HUDEP-2 (cell line): ENCODE measurements at regions not wholly inside any gene's neighbourhood (a gene's known extent, or its start where the extent isn't known, plus 50 kb on each side); places are given as distances from the start of the nearest gene placed in this dataset.

Source experiments
- DNase-seq, 76 experiments: peaks; one replicate each; lab custom pipeline; 2025; ENCODE audit not compliant: unreplicated experiment in 76 of 76; lab: John Stamatoyannopoulos, UW

DNA sequence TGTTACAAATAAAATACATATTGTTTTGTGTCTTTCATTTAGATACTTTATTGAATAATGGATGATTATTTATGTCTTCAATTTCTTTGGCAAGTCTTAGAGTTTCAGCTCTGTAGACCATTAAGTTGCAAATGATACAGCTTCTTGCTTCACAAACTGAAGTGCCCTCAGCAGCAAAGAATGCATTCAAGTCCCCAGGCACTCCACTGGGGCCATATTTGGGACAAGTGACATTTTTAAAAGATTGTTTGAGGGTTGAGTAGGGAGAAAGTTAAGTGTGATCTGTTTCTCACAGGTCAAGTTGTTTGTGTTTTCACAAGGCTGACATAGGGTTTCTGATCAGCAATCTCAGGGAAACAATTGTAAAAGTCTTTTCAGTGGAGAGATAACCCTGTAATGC, 400.7 kb downstream of the PLA2G4A start:
- no peak for DNase-seq

DNA sequence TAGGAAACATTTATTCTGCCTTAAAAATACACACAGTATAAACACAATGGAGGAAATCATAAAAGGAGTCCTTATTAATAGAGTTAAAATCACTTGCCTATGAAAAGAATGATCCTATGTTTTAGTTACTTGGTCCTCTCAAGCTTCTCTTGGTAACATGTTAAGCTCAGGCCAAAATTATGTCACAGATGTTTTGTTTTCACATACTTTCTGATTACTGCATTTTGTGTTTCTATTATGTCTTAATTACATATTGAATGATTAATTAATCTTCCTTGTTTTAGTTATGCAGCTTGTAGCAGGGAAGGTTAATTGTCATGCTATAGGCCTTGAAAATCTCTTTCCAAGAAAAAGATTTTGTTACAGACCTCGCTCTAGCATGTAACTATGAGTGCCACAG, 406.0 kb downstream of the PLA2G4A start:
- DNase-seq: no peak

DNA sequence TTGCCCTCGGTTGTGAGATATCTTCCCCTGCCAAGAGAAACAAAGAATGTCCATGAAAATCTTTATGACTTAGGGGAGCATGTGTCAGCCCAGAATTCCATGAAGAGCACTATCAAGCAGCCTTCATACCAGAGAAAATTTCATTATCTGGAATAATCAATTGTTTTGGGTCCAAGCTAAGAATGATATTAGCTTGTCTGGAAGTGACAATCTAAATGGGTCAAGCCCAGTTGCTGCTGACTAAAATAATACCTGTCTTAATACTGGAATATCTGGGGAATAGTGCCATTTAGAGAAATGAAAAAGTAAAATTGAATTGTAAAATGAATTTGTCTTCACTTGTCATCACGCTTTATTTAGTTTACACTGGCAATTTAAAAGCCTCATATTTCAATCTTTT, 407.4 kb downstream of the PLA2G4A start:
- DNase-seq: no peak

DNA sequence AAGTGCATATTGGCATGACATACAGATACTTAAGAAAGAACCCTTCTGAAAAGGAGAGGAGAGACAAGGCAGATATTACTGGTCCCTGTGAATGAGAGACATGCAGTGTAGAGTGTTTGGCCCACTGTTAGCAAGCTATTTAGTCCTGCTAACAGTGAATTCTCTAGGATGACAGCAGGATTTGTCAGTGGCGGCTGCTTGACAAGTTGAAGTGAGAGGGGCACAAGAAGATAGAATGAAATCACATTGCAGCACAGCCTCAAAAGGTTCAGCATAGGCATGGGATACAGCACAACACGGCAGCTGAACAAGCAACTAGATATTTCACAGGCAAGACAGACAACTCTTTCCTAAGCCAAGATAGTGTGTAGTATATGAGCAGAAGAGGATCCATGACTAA, 407.9 kb downstream of the PLA2G4A start:
- DNase-seq: no peak

- DNase-seq: no peak
Observed at GRCh38 chr1:187237542-187237941, 408.8 kb downstream of the PLA2G4A start.

GRCh38 chr1:187241971-187242370, 413.2 kb downstream of the PLA2G4A start:
- DNase-seq: no peak

DNA sequence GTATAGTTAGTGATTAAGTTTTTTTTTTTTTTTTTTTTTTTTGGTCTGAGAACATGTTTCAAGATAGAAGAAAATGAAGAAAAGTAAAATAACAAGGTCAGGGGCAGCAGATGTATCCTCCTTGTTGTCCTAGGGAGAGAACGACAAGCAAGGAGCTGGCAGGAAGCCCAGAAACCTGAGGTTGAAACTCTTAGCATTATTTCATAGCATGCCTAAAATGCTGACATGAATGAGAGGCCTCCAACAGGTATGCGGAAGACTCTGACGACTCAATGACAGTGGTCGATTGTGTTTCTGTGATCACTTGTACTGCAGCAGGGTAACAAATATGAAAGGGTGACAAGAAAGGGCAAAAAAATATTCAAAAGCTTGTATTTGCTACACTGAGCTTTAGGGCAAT, 415.9 kb downstream of the PLA2G4A start:
- no peak for DNase-seq

- DNase-seq: no peak
Observed at GRCh38 chr1:187245201-187245600, 416.5 kb downstream of the PLA2G4A start.

DNA sequence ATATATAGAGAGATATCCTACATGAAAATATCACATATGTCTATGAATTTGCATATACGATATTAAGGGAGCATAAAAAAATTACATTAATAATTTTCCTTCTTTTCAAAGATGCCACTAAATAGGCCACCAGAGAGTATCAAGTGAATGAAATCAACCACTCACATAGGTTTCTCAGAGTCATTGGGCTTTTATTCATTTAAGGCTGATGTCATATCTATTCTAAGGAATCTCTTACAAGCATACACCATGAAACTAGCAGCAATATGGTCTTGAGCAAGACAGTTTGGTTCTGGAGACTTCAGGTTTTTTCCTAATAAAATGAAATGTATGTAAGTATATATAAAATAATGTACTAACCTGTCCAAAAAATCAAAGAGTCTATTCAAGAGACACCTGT, 420.4 kb downstream of the PLA2G4A start:
- no peak for DNase-seq

- no peak for DNase-seq
Observed at GRCh38 chr1:187252923-187253322, 424.2 kb downstream of the PLA2G4A start.

DNA sequence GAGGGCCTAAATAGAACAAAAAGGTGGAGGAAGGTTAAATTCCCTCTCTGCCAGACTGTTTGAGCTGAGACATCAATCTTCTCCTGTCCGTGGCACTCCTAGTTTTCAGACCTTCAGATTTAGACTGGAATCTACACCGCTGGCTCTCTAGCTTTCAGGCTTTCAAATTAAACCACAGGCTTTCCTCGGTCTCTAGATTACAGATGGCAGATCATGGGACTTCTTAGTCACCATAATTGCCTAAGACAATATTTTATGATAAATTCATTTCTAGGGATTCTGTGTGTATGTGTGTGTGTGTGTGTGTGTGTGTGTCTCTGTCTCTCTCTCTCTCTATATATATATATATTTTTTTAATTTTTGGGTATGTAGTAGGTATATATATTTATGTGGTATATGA, 428.7 kb downstream of the PLA2G4A start:
- DNase-seq: no peak

DNA sequence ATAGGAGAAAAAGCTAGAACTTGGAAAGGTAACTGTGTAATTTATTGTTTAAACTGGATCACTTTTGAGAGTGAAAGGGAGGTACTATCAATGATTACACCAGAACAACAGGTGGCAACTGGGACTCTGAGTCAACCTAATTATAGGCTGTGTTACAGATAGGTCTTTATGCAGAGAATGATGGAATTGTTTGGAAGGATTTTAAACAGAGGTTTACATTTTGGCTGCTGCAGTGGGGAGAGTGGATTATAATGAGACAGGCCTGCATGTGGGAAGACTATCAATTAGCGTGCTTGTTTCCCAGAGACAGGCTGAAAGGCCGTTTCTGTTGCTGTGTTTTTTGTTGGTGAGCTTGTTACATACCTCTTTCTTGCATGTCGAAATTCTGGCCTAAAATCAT, 432.9 kb downstream of the PLA2G4A start:
- DNase-seq: no peak

- no peak for DNase-seq
Observed at GRCh38 chr1:187262731-187263130, 434.0 kb downstream of the PLA2G4A start.

- DNase-seq: peak in 5 of 76 experiments; percentile 4 to 26 (median 11)
Observed at GRCh38 chr1:187264995-187265602, 436.4 kb downstream of the PLA2G4A start.

DNA sequence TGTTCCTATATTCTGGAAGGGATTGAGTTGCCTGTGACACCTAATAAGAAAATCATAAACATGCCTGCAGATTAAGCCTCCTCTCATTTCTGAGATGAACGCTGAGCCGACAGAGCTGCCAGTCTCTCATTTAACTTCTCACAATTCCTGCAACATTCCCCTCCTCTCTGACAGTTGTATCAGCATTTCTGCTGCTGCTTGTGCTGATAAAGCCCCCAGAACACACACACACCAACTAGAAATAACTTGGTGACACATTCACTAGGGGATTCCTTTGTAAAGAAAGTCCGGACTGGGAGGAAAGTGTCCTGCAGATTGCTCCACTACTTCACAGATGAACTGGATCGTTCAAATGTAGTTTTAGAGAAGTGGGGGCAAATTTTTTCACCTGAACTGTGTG, 437.3 kb downstream of the PLA2G4A start:
- no peak for DNase-seq

DNA sequence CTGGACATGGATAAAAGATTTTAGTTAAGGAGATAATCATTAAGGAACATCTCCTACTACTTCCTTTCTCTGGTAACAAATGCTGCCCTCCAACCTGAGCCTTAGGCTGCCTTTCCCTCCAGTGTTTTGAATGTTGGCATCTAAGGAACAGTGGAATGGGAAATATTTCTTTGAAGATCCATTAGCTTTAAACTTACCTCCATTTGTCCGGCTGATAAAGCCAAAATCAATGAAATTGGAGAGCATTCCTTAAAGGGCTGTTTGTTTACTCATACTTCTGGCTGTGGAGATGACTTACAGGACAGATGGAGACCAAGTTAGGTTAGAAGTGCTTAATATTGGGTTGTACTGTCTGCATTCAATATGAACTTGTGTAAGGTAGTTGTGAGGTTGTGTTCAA, 439.1 kb downstream of the PLA2G4A start:
- no peak for DNase-seq

DNA sequence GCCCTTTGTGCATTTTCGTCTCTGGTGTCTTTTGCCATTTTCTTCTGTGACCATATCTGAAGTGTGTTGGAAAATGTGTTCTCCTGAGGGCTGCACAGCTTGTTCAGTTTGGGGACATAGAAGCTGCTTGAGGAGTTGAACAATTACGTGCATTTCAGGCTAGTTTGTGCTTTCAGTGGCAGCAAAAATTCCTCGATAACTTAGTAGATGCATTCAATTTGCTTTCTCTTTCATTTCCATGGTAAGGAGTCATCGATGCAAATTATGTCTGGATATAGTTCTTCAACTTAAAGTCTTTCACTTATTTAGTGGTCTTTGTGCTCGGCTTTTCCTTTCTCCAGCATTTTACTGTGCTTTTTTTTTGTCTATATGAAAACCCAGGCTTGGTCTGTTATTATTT, 441.5 kb downstream of the PLA2G4A start:
- no peak for DNase-seq

DNA sequence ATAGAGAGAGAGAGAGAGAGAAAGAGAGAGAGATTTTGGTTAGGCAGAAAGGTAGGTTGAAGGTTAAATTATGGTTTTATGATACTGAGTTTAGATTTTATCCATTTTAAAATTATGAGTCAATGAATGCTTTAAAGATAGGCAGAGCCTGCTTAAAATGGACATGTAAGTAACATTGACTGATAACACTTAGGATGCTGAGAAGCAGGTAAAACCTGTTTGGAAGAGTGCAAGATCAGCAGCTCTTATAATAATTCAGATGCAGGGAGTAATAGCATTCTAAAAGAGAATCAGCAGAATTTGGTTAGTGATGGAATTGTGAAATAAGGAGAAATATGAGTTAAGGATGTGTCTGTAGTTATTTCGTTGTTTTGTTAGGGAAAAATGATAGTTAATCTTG, 446.6 kb downstream of the PLA2G4A start:
- DNase-seq: no peak

DNA sequence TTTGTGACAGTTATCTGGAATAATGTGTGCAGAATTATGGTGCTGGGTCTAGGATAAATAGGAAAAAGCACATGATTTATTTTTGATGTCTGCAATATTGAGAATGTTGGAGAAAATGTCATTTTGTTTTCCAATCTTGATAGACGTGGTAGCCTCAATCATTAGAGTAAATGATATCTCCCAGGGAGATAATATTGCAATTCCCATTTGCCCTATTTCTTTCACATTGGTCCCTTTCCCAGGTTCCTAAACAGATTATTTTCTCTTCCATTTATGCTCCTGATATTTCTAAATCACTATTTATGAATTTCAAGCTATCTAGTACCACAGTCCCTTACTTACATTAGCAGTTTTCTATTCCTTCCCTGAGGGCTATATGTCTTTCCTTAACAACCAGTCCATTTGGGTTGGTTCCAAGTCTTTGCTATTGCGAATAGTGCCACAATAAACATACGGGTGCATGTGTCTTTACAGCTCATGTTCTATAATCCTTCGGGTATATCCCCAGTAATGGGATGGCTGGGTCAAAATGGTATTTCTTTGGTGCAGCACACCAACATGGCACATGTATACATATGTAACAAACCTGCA, 447.3 kb downstream of the PLA2G4A start:
- no peak for DNase-seq

GRCh38 chr1:187276677-187277076, 447.9 kb downstream of the PLA2G4A start:
- no peak for DNase-seq

DNA sequence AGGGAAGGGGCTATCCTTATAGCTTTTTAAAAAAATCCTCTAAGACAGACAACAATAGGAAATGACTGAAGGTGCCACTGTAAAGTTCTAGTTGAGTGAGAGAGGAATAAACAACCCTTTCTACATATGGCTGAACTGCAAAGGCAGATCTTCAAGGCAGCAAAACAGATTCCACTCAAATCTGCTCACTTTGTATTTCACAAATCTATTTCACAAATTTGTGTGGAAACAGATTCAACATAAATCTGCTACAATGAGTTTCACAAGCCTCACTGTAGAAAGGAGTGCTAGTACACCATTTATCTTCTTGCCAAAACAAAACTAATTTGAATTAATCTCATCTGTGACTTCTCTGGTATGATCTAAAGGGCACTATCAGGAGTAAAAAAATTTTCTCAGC, 451.3 kb downstream of the PLA2G4A start:
- DNase-seq: no peak

GRCh38 chr1:187281085-187281484, 452.3 kb downstream of the PLA2G4A start:
- DNase-seq: no peak

GRCh38 chr1:187283984-187284383, 455.2 kb downstream of the PLA2G4A start:
- DNase-seq: no peak
